Keratinocyte (primary cell): ENCODE measurements at regions not wholly inside any gene's neighbourhood (a gene's known extent, or its start where the extent isn't known, plus 50 kb on each side); places are given as distances from the start of the nearest gene placed in this dataset.

Experiments used
- DNase-seq: peaks from one replicate; pipeline ENCODE4 v3.0.0-alpha.2; 2011; ENCODE audit warnings: low read depth, missing footprints, low spot score
- FAIRE-seq: peaks from 2 replicates; lab custom pipeline; 2011; peaks lifted over from hg19 to GRCh38; lab: Jason Lieb, UNC
- H2AFZ ChIP-seq: 2 replicates; pipeline ENCODE4 v1.6.0; 2012; ENCODE audit warnings: low read length, control low read depth, inconsistent platforms; ENCODE audit not compliant: control insufficient read depth
- H3K27ac ChIP-seq: 2 replicates; pipeline ENCODE4 v1.5.1; 2011; ENCODE audit warnings: low read length; ENCODE audit not compliant: control insufficient read depth, insufficient read depth
- H3K27me3 ChIP-seq: 3 replicates; pipeline ENCODE4 v1.6.0; 2011; ENCODE audit warnings: low read length; ENCODE audit not compliant: control insufficient read depth, insufficient read depth; ENCODE audit errors: extremely low read depth
- H3K36me3 ChIP-seq, 2 experiments: 2 replicates in 1 of 2; 3 replicates in 1 of 2; pipeline ENCODE4 v1.5.1; 2011; ENCODE audit warnings: low read length in 2 of 2, mild to moderate bottlenecking in 1 of 2; ENCODE audit not compliant: control insufficient read depth in 2 of 2, insufficient read depth in 2 of 2; ENCODE audit errors: extremely low read depth in 1 of 2
- H3K4me1 ChIP-seq: 3 replicates; pipeline ENCODE4 v1.5.1; 2011; ENCODE audit warnings: low read length; ENCODE audit not compliant: control insufficient read depth, insufficient read depth; ENCODE audit errors: extremely low read depth
- H3K4me2 ChIP-seq: 3 replicates; pipeline ENCODE4 v1.6.0; 2011; ENCODE audit warnings: low read depth, low read length; ENCODE audit not compliant: control insufficient read depth, insufficient read depth; ENCODE audit errors: extremely low read depth
- H3K4me3 ChIP-seq, 3 experiments: fragments of 200-600 bp in 1 of 3; sonication (generic) in 1 of 3; 2 replicates in 2 of 3; 3 replicates in 1 of 3; pipeline ENCODE4 v1.5.1; 2011 to 2016; ENCODE audit warnings: low read length in 3 of 3, mild to moderate bottlenecking in 3 of 3, control low read depth in 2 of 3, inconsistent platforms in 1 of 3, low read depth in 1 of 3, mixed read lengths in 1 of 3, mixed run types in 1 of 3, moderate library complexity in 1 of 3; ENCODE audit not compliant: control insufficient read depth in 2 of 3, insufficient read depth in 2 of 3; ENCODE audit errors: extremely low read depth in 1 of 3
- H3K79me2 ChIP-seq: 2 replicates; pipeline ENCODE4 v1.6.0; 2012; ENCODE audit warnings: low read length; ENCODE audit not compliant: control insufficient read depth, insufficient read depth
- H3K9ac ChIP-seq: 3 replicates; pipeline ENCODE4 v1.6.0; 2011; ENCODE audit warnings: low read length; ENCODE audit not compliant: control insufficient read depth, insufficient read depth; ENCODE audit errors: extremely low read depth
- H3K9me1 ChIP-seq: 3 replicates; pipeline ENCODE4 v1.6.0; 2011; ENCODE audit warnings: low read length; ENCODE audit not compliant: control insufficient read depth, insufficient read depth; ENCODE audit errors: extremely low read depth
- H3K9me3 ChIP-seq: 2 replicates; pipeline ENCODE4 v1.5.1; 2012; ENCODE audit warnings: low read depth, low read length; ENCODE audit not compliant: control insufficient read depth
- H4K20me1 ChIP-seq: 3 replicates; pipeline ENCODE4 v1.6.0; 2011; ENCODE audit warnings: low read length; ENCODE audit not compliant: control insufficient read depth, insufficient read depth; ENCODE audit errors: extremely low read depth
- EZH2 ChIP-seq: IDR thresholded peaks from one replicate; pipeline ENCODE4 v1.6.1; 2012; ENCODE audit warnings: inconsistent platforms, mild to moderate bottlenecking, low read length, moderate library complexity
- dilution Hi-C: fragments of 300-500 bp; cut with MboI; formaldehyde crosslinking; loops from one replicate; pipeline ENCODE4 v1.7.0; 2020; ENCODE audit warnings: low sequenced_read_pairs; ENCODE audit not compliant: extremely low pct_ligation_motif_present
- TF ChIP-seq, protein P1 (sequence below), 3 experiments: IDR thresholded peaks in 1 of 3; conservative IDR thresholded peaks in 1 of 3; optimal IDR thresholded peaks in 1 of 3; 2 replicates in 2 of 3; 3 replicates in 1 of 3; pipeline versions ENCODE3 to v1.5.1; 2011; ENCODE audit warnings: low read length in 3 of 3, mild to moderate bottlenecking in 3 of 3, moderate library complexity in 2 of 3, control low read depth in 1 of 3, inconsistent platforms in 1 of 3; ENCODE audit not compliant: insufficient read depth in 2 of 3; ENCODE audit errors: extremely low read depth in 1 of 3

- H3K79me2 ChIP-seq, result no peaks in the 10 kb centered on the region
- no peaks in the 10 kb centered on the region for H3K9me3 ChIP-seq
- no peak for TF ChIP-seq EZH2
- TF ChIP-seq, protein P1, sequence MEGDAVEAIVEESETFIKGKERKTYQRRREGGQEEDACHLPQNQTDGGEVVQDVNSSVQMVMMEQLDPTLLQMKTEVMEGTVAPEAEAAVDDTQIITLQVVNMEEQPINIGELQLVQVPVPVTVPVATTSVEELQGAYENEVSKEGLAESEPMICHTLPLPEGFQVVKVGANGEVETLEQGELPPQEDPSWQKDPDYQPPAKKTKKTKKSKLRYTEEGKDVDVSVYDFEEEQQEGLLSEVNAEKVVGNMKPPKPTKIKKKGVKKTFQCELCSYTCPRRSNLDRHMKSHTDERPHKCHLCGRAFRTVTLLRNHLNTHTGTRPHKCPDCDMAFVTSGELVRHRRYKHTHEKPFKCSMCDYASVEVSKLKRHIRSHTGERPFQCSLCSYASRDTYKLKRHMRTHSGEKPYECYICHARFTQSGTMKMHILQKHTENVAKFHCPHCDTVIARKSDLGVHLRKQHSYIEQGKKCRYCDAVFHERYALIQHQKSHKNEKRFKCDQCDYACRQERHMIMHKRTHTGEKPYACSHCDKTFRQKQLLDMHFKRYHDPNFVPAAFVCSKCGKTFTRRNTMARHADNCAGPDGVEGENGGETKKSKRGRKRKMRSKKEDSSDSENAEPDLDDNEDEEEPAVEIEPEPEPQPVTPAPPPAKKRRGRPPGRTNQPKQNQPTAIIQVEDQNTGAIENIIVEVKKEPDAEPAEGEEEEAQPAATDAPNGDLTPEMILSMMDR (optimal IDR thresholded peaks at IDR 0.05 in 1 of 3, IDR thresholded peaks at IDR 0.05 in 1 of 3, conservative IDR thresholded peaks at IDR 0.05 in 1 of 3; ENCODE audit: extremely low read depth in 1 of 3, insufficient read depth in 2 of 3, low read length in 3 of 3), result no peak
- no peaks in the 10 kb centered on the region for H3K27me3 ChIP-seq
- DNase-seq (no peak), FAIRE-seq (no peak)
- no peaks in the 10 kb centered on the region for H3K9me1 ChIP-seq
- H3K9ac ChIP-seq, result no peak overlapping the region
- no peak overlapping the region for H3K27ac ChIP-seq
- H3K4me2 ChIP-seq, result no peak overlapping the region
- dilution Hi-C loops, result no loop called here
- H3K4me1 ChIP-seq, result no peaks in the 10 kb centered on the region
- no peaks in the 10 kb centered on the region for H3K36me3 ChIP-seq
- H4K20me1 ChIP-seq, result no peaks in the 10 kb centered on the region
- no peak overlapping the region for H3K4me3 ChIP-seq
- no peak overlapping the region for H2AFZ ChIP-seq
Observed at GRCh38 chr21:20802631-20803260, 195.5 kb upstream of the NCAM2 start.

DNA sequence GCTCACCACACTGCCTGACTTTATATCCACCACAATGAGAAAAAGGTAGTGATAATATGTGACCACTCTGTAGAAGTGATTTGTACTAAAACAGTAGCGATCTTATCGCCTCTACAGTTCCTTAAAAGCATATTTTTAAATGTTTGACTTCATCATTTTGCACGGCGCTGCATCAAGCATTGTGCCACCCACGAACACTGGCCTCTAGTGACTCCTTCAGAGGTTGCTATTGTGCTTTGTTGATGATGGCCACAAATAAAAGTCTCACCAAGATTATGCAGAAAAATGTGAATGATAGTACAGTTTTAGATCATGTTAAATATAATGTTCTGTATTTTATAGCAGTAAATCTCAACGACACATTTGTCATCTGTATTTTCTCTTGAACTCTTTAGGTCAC is 186.5 kb upstream of the NCAM2 start:
- Histone ChIP-seq H3K27ac (no peak overlapping the region), H3K79me2 (no peaks in the 10 kb centered on the region), H3K9me1 (no peaks in the 10 kb centered on the region), H3K4me1 (no peaks in the 10 kb centered on the region), H3K9me3 (no peaks in the 10 kb centered on the region), H4K20me1 (no peaks in the 10 kb centered on the region), H3K4me2 (no peak overlapping the region), H3K4me3 (no peak overlapping the region), H3K36me3 (no peaks in the 10 kb centered on the region), H3K9ac (no peak overlapping the region), H3K27me3 (no peaks in the 10 kb centered on the region), H2AFZ (no peak overlapping the region)
- FAIRE-seq (no peak), DNase-seq (no peak)
- dilution Hi-C loops, result no loop called here
- TF ChIP-seq, protein P1 (optimal IDR thresholded peaks at IDR 0.05 in 1 of 3, IDR thresholded peaks at IDR 0.05 in 1 of 3, conservative IDR thresholded peaks at IDR 0.05 in 1 of 3; ENCODE audit: extremely low read depth in 1 of 3, insufficient read depth in 2 of 3, low read length in 3 of 3), result no peak
- no peak for TF ChIP-seq EZH2
